ENCODE measurements at regions not wholly inside any gene's neighbourhood (a gene's known extent, or its start where the extent isn't known, plus 50 kb on each side); places are given as distances from the start of the nearest gene placed in this dataset.
A peak's percentile ranks its signal among the peaks of the same experiment; 100 is the strongest.

DNA sequence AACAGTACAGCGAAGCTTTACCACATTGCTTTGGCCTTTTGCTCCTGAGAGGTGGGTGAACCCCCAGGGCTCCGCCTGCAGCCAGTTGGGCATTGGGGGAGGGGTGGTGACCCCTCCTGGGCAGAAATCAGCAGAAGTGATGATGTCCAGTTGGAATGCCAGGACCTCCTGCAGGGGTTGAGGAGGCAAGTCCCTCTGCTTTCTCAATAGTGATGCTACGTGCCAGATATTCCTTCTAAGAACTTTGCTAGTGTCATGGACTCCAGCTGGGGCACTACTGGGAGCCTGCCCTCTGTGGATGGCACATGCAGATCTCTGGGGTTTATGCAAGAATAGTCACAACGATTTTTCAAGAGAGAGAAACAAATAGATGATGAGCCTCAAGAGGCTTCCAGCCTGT, 95.6 kb downstream of the NDFIP1 start:
- in situ Hi-C loops (cut with HindIII; ENCODE audit: low sequenced_read_pairs): no loop called here
- TF ChIP-seq, protein P1, sequence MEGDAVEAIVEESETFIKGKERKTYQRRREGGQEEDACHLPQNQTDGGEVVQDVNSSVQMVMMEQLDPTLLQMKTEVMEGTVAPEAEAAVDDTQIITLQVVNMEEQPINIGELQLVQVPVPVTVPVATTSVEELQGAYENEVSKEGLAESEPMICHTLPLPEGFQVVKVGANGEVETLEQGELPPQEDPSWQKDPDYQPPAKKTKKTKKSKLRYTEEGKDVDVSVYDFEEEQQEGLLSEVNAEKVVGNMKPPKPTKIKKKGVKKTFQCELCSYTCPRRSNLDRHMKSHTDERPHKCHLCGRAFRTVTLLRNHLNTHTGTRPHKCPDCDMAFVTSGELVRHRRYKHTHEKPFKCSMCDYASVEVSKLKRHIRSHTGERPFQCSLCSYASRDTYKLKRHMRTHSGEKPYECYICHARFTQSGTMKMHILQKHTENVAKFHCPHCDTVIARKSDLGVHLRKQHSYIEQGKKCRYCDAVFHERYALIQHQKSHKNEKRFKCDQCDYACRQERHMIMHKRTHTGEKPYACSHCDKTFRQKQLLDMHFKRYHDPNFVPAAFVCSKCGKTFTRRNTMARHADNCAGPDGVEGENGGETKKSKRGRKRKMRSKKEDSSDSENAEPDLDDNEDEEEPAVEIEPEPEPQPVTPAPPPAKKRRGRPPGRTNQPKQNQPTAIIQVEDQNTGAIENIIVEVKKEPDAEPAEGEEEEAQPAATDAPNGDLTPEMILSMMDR (IDR thresholded peaks at IDR 0.05; ENCODE audit: low read depth, low read length): no peak
- peak; percentile 68 for DNase-seq (ENCODE audit: low read depth, low spot score)
- no peak overlapping the region for H3K4me3 ChIP-seq (ENCODE audit: low read depth, low read length)

All from astrocyte of the spinal cord (primary cell).